ENCODE measurements at regions not wholly inside any gene's neighbourhood (a gene's known extent, or its start where the extent isn't known, plus 50 kb on each side); places are given as distances from the start of the nearest gene placed in this dataset.

GRCh38 chr3:18179521-18179920 is 245.6 kb downstream of the SATB1 start:
- TF ChIP-seq BHLHE40 (IDR thresholded peaks at IDR 0.05; ENCODE audit: borderline replicate concordance) (no peak), FOXK2 (IDR thresholded peaks at IDR 0.05) (no peak), L3MBTL2 (conservative IDR thresholded peaks at IDR 0.05) (no peak), TARDBP (IDR thresholded peaks at IDR 0.05) (no peak), SUZ12 (IDR thresholded peaks at IDR 0.05) (no peak), FOXM1 (IDR thresholded peaks at IDR 0.05; ENCODE audit: borderline replicate concordance) (no peak), HDGF (IDR thresholded peaks at IDR 0.05; ENCODE audit: borderline replicate concordance) (no peak), PKNOX1 (IDR thresholded peaks at IDR 0.05) (no peak), ELF4 (IDR thresholded peaks at IDR 0.05) (no peak)

All from HEK293T (cell line).